ENCODE measurements at regions not wholly inside any gene's neighbourhood (a gene's known extent, or its start where the extent isn't known, plus 50 kb on each side); places are given as distances from the start of the nearest gene placed in this dataset.

- FAIRE-seq: no peak
These were observed 278.0 kb downstream of the METTL4 start for GRCh38 chr18:2293109-2293839.

- FAIRE-seq: no peak
These were observed 270.0 kb downstream of the METTL4 start for GRCh38 chr18:2301316-2301715.

- FAIRE-seq: no peak
These were observed 269.3 kb downstream of the METTL4 start for GRCh38 chr18:2302012-2302411.

GRCh38 chr18:2302628-2303516, 268.4 kb downstream of the METTL4 start:
- no peak for FAIRE-seq

GRCh38 chr18:2303517-2304238, 267.6 kb downstream of the METTL4 start:
- no peak for FAIRE-seq

- no peak for FAIRE-seq
These were observed 266.7 kb downstream of the METTL4 start for GRCh38 chr18:2304378-2305175.

DNA sequence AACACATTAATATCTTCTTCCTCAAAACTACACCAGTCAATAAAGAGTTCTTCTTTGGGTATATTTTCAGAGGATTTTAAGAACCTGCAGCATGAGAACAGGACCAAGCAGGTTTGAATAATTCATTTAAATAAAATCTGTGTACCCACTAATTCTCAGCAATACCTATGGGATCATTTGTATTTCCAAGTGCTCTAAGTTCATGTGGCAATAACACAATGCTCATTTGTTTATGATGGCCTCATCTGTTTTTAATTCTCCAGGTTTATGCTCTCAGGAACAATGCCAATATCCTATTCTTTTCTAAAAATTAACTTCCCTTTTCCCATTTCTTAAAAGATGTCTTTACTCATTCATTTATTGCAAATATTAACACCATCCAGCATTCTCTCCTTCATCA, 264.7 kb downstream of the METTL4 start:
- FAIRE-seq: no peak

- no peak for FAIRE-seq
These were observed 260.4 kb downstream of the METTL4 start for GRCh38 chr18:2310886-2311285.

DNA sequence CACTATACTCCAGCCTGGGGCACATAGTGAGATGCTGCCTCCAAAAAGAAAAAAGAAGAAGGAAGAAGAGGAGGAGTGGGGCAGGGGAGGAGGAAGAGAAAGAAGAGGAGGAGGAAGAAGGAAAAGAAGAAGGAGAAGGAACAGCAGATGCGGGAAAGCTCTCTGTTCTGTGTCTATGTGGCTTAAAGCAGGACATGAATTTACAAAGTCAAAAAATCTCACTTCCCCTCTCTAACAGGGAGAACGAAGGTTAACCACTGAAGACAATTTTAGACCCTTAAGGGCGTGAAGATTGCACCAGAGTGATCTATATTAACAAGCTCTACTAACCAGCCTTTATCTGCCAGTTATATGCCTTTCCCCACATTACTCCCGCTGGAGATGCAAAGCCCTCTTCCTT, 258.9 kb downstream of the METTL4 start:
- FAIRE-seq: no peak

- no peak for FAIRE-seq
These were observed 258.0 kb downstream of the METTL4 start for GRCh38 chr18:2313332-2313731.

DNA sequence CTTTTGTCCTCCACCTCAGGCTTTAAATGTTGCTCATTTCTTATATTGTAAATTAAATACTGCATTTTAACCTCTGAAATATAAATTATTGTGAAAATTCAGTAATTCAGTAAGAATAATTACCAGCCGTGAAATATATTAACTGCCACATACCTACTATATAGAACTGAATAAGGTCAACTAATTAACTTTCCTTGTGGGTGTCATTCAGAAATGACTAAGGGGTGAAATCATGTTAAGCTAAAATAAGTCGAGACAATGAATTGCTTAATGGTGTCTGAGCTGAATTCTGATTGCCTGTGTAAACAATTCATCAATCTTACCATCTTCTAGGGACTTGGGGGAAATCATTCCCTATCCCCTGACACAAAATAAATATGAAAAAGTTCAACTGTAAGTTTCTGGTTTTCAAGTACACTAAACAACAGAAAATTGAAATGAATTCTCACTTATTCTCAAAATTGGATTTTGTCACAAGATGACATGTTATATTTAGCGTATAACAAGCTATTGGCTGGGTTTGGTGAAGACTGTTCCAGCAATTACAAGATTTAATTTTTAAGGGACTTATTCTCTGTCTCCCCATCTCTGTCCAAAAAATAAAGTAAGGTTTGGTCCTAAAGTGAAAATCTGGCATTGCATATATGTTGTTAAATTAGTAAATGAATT, 255.1 kb downstream of the METTL4 start:
- FAIRE-seq: no peak

- FAIRE-seq: no peak
These were observed 254.3 kb downstream of the METTL4 start for GRCh38 chr18:2316751-2317696.

DNA sequence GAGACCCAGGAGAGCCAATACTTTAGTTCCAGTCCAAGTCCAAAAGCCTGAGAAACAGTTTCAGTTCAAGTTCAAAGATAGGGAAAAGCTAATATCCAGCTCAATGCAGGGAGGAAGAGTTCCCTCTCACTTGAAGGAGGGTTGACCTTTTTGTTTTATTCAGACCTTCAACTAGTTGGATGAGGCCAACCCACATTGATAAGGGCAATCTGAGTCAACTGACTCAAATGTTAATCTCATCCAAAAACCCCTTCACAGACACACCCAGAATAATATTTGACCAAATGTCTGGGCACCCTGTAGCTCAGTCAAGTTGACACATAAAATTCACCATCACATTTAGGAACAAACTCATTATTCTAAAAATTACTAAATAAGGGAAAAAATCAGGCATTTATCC, 246.8 kb downstream of the METTL4 start:
- no peak for FAIRE-seq

DNA sequence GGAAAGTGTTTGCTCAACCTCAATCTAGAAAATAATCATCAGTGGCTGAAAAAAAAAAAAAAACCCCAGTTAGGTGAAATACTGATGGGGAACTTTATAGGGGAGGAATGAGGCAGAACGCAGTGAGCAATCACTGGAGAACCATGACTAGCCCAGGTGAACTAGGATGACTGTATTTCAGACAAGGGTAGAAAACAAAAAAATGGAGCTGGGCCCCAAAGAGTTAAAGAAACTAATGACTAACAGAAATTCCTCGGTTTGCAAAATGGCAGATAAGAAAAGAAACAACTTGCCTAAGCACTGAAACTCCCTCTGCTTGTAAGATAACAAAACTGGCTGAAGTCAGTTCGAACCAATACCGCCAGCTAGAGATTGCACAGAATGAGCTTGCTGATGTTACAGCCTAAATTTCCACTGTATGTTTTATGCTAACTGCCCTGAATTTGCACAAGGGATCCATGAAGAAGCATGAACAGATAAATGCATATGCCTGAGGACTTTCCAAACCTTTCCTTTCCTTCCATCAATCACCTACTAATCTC, 245.9 kb downstream of the METTL4 start:
- FAIRE-seq: no peak

GRCh38 chr18:2325933-2326332, 245.4 kb downstream of the METTL4 start:
- FAIRE-seq: no peak

- FAIRE-seq: no peak
These were observed 244.3 kb downstream of the METTL4 start for GRCh38 chr18:2326999-2327398.

DNA sequence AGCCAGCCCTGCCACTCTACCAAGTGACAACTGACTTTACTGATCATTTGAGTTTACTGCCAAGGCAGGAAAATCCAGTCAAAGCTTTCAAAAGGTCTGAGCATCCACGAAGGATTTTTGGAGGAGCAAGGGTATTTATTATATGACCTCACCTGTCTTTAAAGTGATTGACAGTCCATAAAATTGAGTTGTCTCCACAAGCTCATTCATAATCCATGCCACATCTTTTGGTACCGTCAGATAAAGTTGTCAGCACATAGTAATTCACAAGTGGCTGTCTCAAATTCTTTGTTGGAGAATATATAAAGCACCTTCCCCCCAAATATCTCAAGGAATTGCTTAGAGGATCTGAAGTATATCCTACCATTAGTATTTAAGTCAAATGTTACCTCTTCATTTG, 240.5 kb downstream of the METTL4 start:
- FAIRE-seq: no peak

- no peak for FAIRE-seq
These were observed 239.8 kb downstream of the METTL4 start for GRCh38 chr18:2331491-2331890.

DNA sequence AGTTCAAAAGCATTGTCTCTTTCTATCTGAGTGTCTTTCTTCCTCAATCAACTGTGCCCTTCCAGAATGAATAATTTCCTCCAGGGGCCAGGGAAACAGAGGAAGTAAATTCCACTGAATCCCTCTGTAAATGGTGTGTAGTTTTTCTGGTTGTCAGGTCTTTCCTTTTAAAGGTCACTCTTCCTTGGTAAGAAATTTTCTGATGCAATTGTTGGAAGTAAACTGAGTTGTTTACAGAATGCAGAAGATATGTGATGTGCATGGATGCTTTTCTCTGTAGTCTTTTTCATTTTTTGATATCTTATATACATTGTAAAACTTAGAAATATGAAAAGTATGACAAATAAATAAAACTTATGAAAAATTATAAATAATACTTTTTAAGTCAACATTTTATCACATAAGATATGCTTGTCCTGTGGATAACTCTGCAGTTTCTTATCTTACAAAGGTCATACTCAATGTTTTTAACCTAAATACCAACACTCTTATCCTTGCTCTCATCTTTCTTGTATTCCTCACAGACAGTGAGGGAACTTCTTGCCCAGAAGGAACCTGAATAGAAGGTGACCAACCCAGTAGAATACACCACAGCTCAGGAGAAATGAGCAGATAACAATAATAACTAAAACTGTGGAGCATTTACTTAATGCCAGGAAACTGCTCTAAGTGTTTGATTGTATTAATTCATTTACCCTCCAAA, 234.5 kb downstream of the METTL4 start:
- FAIRE-seq: no peak

DNA sequence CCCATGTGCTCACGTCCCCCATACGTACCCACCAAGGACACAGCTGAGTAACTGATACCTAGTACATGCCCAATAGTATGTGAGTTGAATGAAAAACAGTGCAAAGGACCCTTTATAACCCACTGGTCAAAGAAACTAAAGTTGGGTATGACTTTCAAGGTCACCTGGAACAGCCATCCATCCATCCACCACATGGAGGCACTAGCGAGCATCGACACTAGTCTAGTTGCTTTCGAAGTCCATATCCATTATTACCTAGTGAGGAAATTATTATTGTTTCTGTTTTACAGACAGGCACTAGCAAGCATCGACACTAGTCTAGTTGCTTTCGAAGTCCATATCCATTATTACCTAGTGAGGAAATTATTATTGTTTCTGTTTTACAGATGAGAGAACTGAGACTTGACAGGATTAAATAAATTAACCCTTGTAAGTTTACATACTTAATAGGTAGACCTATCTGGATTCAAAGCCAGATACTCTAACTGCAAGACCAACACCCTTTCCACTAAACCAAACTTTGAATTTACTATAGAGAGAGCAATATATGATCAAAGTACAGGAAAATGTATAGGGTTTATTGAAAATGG, 233.7 kb downstream of the METTL4 start:
- FAIRE-seq: peak; percentile 11
